NCI-H2081 (cell line): ENCODE measurements at regions not wholly inside any gene's neighbourhood (a gene's known extent, or its start where the extent isn't known, plus 50 kb on each side); places are given as distances from the start of the nearest gene placed in this dataset.

ENCODE experiments used
- DNase-seq, 2 experiments: peaks; one replicate each; lab custom pipeline; 2025; lab: John Stamatoyannopoulos, UW

DNA sequence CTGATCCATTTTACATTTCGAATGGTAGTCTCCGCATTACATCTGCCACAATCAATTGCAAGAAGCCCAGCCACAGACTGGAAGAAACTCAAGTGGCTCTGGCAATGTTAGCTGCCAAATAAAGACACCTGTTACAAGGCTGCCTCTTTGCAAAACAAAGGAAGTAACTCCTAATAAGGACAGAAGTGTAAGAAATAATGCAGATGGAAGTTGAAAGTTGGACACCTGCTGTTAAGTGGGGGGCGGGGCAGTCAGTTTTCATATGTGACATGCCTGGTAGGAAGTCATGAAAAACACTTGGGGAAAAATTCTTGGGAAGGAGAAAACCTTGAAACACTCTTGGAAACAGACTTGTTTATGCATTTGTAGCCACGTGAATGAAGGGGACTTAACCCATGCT lies 54.1 kb upstream of the ATP2C1 start:
- peak in 1 of 2 experiments; percentile 20 for DNase-seq

DNA sequence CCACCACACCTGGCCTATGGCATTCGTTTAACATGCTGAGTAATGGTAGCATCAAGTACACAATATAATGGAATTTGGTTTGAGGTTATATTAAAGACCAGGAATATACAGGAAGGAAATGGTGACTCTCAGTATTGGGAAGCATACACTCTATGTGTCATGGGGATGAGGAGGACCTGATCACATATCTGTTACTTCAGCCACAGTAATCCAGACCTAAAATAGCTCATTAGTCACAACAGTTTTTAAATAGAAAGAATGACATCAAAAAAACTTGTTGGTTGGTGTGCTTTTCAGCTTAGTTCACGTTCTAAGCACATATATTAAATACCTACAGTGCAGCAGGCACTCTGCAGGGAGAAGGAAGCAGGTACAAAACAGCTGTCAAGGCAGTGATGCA lies 52.5 kb upstream of the ATP2C1 start:
- no peak for DNase-seq

DNA sequence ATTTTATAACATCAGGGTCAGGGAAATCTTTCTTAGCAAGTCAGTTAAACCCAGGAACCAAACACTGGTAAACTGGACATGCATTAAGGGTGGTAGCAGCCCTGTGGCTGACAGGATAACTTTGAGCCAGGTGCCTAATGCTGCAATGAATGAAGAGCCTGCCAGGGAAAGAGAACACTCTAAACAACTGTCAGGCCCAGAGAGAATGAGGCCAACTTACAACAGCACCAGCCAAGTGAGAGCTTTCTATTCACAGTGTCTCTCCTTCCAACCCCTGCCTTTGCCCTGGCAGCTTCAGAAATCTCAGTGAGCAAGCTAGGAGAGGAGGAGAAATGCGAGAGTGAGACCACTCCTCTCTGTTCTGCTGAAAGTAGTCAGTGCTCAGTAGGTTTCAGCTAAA lies 50.4 kb upstream of the ATP2C1 start:
- no peak for DNase-seq
